H1 (cell line): ENCODE measurements at regions not wholly inside any gene's neighbourhood (a gene's known extent, or its start where the extent isn't known, plus 50 kb on each side); places are given as distances from the start of the nearest gene placed in this dataset.

Experiments
- CTCF ChIA-PET: fragments of 300-600 bp; sonication (Branson Sonifier 250); formaldehyde crosslinking; loops from one replicate; lab custom pipeline; 2021; ENCODE audit not compliant: partially characterized antibody; lab: Charles Lee
- POLR2A ChIA-PET: fragments of 300-600 bp; sonication (Branson Sonifier 250); formaldehyde crosslinking; loops from one replicate; lab custom pipeline; 2021; ENCODE audit warnings: inconsistent platforms; ENCODE audit not compliant: partially characterized antibody; lab: Charles Lee
- DNase-seq, 2 experiments: peaks; one replicate each; pipeline versions ENCODE4 v3.0.0 to v3.0.0-alpha.2; 2010 to 2022; ENCODE audit warnings: low spot score in 2 of 2, low read depth in 1 of 2, mixed read lengths in 1 of 2
- FAIRE-seq: peaks from 2 replicates; lab custom pipeline; 2011; peaks lifted over from hg19 to GRCh38; lab: Jason Lieb, UNC
- H2AFZ ChIP-seq: 2 replicates; pipeline ENCODE4 v1.8.1; 2012; ENCODE audit warnings: low read length, inconsistent platforms
- H2AK5ac ChIP-seq: 2 replicates; pipeline ENCODE4 v1.6.1; 2013; ENCODE audit warnings: low read depth, low read length
- H2BK120ac ChIP-seq: replicated peaks from 2 replicates; pipeline ENCODE3; 2013; ENCODE audit warnings: low read depth, low read length, inconsistent platforms
- H2BK12ac ChIP-seq: 2 replicates; pipeline ENCODE4 v1.6.1; 2013; ENCODE audit warnings: low read depth, low read length
- H2BK15ac ChIP-seq: 2 replicates; pipeline ENCODE4 v1.6.1; 2013; ENCODE audit warnings: low read length
- H2BK20ac ChIP-seq: 2 replicates; pipeline ENCODE4 v1.6.1; 2013; ENCODE audit warnings: low read length
- H2BK5ac ChIP-seq: 2 replicates; pipeline ENCODE4 v1.6.1; 2013; ENCODE audit warnings: low read depth, low read length
- H3K14ac ChIP-seq: 2 replicates; pipeline ENCODE4 v1.6.1; 2013; ENCODE audit warnings: inconsistent platforms; ENCODE audit not compliant: insufficient read length
- H3K18ac ChIP-seq: 2 replicates; pipeline ENCODE4 v1.6.1; 2013; ENCODE audit warnings: low read length; ENCODE audit errors: extremely low read depth
- H3K23ac ChIP-seq: 2 replicates; pipeline ENCODE4 v1.6.1; 2013; ENCODE audit warnings: inconsistent platforms; ENCODE audit not compliant: insufficient read length
- H3K23me2 ChIP-seq: 2 replicates; pipeline ENCODE4 v1.6.1; 2013; ENCODE audit warnings: low read depth, low read length
- H3K27ac ChIP-seq: 2 replicates; pipeline ENCODE4 v1.6.1; 2011; ENCODE audit warnings: low read depth, low read length, inconsistent platforms
- H3K27me3 ChIP-seq, 4 experiments: replicated peaks in 1 of 4; 1 replicate in 1 of 4; 2 replicates in 3 of 4; pipeline versions ENCODE4 v1.6.1 to v1.8.1; 2011 to 2013; ENCODE audit warnings: low read length in 3 of 4, mild to moderate bottlenecking in 3 of 4, inconsistent platforms in 2 of 4, mixed read lengths in 2 of 4, moderate library complexity in 1 of 4; ENCODE audit not compliant: control insufficient read depth in 3 of 4, insufficient read depth in 3 of 4; ENCODE audit errors: extremely low read depth in 1 of 4
- H3K36me3 ChIP-seq, 4 experiments: 2 replicates each; pipeline versions ENCODE4 v1.6.1 to v1.8.1; 2011 to 2013; ENCODE audit warnings: mild to moderate bottlenecking in 4 of 4, low read length in 3 of 4, moderate library complexity in 2 of 4, control low read depth in 1 of 4, inconsistent platforms in 1 of 4; ENCODE audit not compliant: insufficient read depth in 4 of 4, control insufficient read depth in 2 of 4
- H3K4ac ChIP-seq: replicated peaks from 2 replicates; pipeline ENCODE3; 2013; ENCODE audit warnings: low read length, low read depth, mixed read lengths, inconsistent platforms; ENCODE audit not compliant: insufficient read length
- H3K4me1 ChIP-seq, 4 experiments: replicated peaks in 1 of 4; 1 replicate in 1 of 4; 2 replicates in 3 of 4; pipeline versions ENCODE4 v1.6.1 to v1.8.1; 2011 to 2013; ENCODE audit warnings: low read length in 3 of 4, inconsistent platforms in 2 of 4, mixed read lengths in 1 of 4; ENCODE audit not compliant: insufficient read depth in 4 of 4, control insufficient read depth in 3 of 4
- H3K4me2 ChIP-seq, 2 experiments: 2 replicates each; pipeline versions ENCODE4 v1.6.1 to v1.8.1; 2011 to 2013; ENCODE audit warnings: low read depth in 2 of 2, low read length in 2 of 2, control low read depth in 1 of 2, inconsistent platforms in 1 of 2, mild to moderate bottlenecking in 1 of 2; ENCODE audit not compliant: insufficient read depth in 1 of 2
- H3K4me3 ChIP-seq, 4 experiments: fragments of 200-600, 300-600 bp in 1 of 4; sonication (generic), shearing (Covaris generic), sonication (Bioruptor Twin) in 1 of 4; 2 replicates each; pipeline versions ENCODE4 v1.5.1 to v1.8.1; 2011 to 2016; ENCODE audit warnings: low read length in 4 of 4, low read depth in 3 of 4, control low read depth in 2 of 4, inconsistent platforms in 2 of 4, mild to moderate bottlenecking in 2 of 4, mixed read lengths in 1 of 4, moderate library complexity in 1 of 4; ENCODE audit not compliant: insufficient read depth in 2 of 4; ENCODE audit errors: extremely low read depth in 1 of 4
- H3K56ac ChIP-seq: replicated peaks from 2 replicates; pipeline ENCODE3; 2013; ENCODE audit warnings: low read depth, mild to moderate bottlenecking, mixed read lengths, low read length, inconsistent platforms; ENCODE audit not compliant: insufficient read length
- H3K79me1 ChIP-seq: 2 replicates; pipeline ENCODE4 v1.6.1; 2013; ENCODE audit warnings: low read depth, low read length, control low read depth
- H3K79me2 ChIP-seq, 2 experiments: 2 replicates each; pipeline versions ENCODE4 v1.6.1 to v1.8.1; 2012 to 2013; ENCODE audit warnings: low read length in 2 of 2, mild to moderate bottlenecking in 2 of 2, inconsistent platforms in 1 of 2; ENCODE audit not compliant: insufficient read depth in 2 of 2, control insufficient read depth in 1 of 2
- H3K9ac ChIP-seq, 4 experiments: replicated peaks in 1 of 4; 1 replicate in 1 of 4; 2 replicates in 3 of 4; pipeline versions ENCODE4 v1.6.1 to v1.8.1; 2011 to 2013; ENCODE audit warnings: low read depth in 3 of 4, low read length in 3 of 4, control low read depth in 2 of 4, mild to moderate bottlenecking in 2 of 4, moderate library complexity in 2 of 4, inconsistent platforms in 1 of 4; ENCODE audit errors: extremely low read depth in 1 of 4
- H3K9me3 ChIP-seq, 2 experiments: 2 replicates each; pipeline versions ENCODE4 v1.6.1 to v1.8.1; 2012 to 2013; ENCODE audit warnings: mild to moderate bottlenecking in 2 of 2, moderate library complexity in 2 of 2, control low read depth in 1 of 2, inconsistent platforms in 1 of 2, low read depth in 1 of 2, low read length in 1 of 2, mixed read lengths in 1 of 2; ENCODE audit not compliant: insufficient read depth in 2 of 2
- H4K20me1 ChIP-seq, 2 experiments: replicated peaks in 1 of 2; 2 replicates each; pipeline versions ENCODE3 to v1.8.1; 2011 to 2013; ENCODE audit warnings: inconsistent platforms in 2 of 2, low read length in 2 of 2, mild to moderate bottlenecking in 1 of 2; ENCODE audit not compliant: insufficient read depth in 2 of 2, control insufficient read depth in 1 of 2
- H4K5ac ChIP-seq: 2 replicates; pipeline ENCODE4 v1.6.1; 2013; ENCODE audit warnings: low read length, low read depth, mixed read lengths, inconsistent platforms; ENCODE audit not compliant: insufficient read length
- H4K8ac ChIP-seq: 2 replicates; pipeline ENCODE4 v1.8.0; 2013; ENCODE audit warnings: mild to moderate bottlenecking, moderate library complexity, low read length, inconsistent platforms; ENCODE audit not compliant: insufficient read depth; ENCODE audit errors: extremely low read depth
- H4K91ac ChIP-seq: replicated peaks from 2 replicates; pipeline ENCODE3; 2013; ENCODE audit warnings: low read length, mixed read lengths, inconsistent platforms; ENCODE audit not compliant: insufficient read length
- ATF2 ChIP-seq: IDR thresholded peaks from 2 replicates; pipeline ENCODE4 v1.6.1; 2012; ENCODE audit warnings: low read length, inconsistent platforms
- BACH1 ChIP-seq: IDR thresholded peaks from 2 replicates; pipeline ENCODE4 v1.6.1; 2012; ENCODE audit warnings: low read length, improper control_type of control experiment
- BRCA1 ChIP-seq: IDR thresholded peaks from 2 replicates; pipeline ENCODE4 v1.6.1; 2012; ENCODE audit warnings: low read depth, low read length, improper control_type of control experiment
- E2F6 ChIP-seq: IDR thresholded peaks from 2 replicates; pipeline ENCODE4 v1.6.1; 2012; ENCODE audit warnings: inconsistent platforms
- KDM5A ChIP-seq: fragments of 200-600 bp; IDR thresholded peaks from 2 replicates; pipeline ENCODE4 v1.7.1; 2012; ENCODE audit warnings: mild to moderate bottlenecking, low read length, inconsistent platforms, mixed read lengths
- POLR2A ChIP-seq, 2 experiments: IDR thresholded peaks; 1 replicate in 1 of 2; 2 replicates in 1 of 2; pipeline ENCODE4 v1.6.1; 2011; ENCODE audit warnings: low read depth in 2 of 2, low read length in 2 of 2, mild to moderate bottlenecking in 2 of 2; ENCODE audit errors: control extremely low read depth in 1 of 2
- POU5F1 ChIP-seq: IDR thresholded peaks from 2 replicates; pipeline ENCODE4 v1.6.1; 2011; ENCODE audit warnings: low read depth, mild to moderate bottlenecking, low read length, moderate library complexity
- RFX5 ChIP-seq: IDR thresholded peaks from 2 replicates; pipeline ENCODE4 v1.6.1; 2011; ENCODE audit warnings: low read depth, low read length, improper control_type of control experiment, borderline replicate concordance
- SIRT6 ChIP-seq: IDR thresholded peaks from one replicate; pipeline ENCODE4 v1.7.1; 2012; ENCODE audit warnings: low read length, inconsistent platforms
- SP1 ChIP-seq: IDR thresholded peaks from 2 replicates; pipeline ENCODE4 v1.6.1; 2011; ENCODE audit warnings: low read depth, low read length
- SRF ChIP-seq: IDR thresholded peaks from 2 replicates; pipeline ENCODE4 v1.6.1; 2011; ENCODE audit warnings: mild to moderate bottlenecking, low read depth, low read length, moderate library complexity
- SUZ12 ChIP-seq: fragments of 200-600 bp; sonication (generic); IDR thresholded peaks from 2 replicates; pipeline ENCODE4 v1.6.1; 2012; ENCODE audit warnings: mild to moderate bottlenecking, inconsistent platforms, low read length, moderate library complexity, mixed read lengths
- WGBS, 2 experiments: shearing (Covaris generic) in 1 of 2; methylation state at CpG; one replicate each; pipeline versions ENCODE4 v1.1.6 to v1.1.7; 2013 to 2015; ENCODE audit warnings: low lambda C conversion rate in 2 of 2, mixed read lengths in 2 of 2, inconsistent platforms in 1 of 2, low coverage in 1 of 2, missing lambda C conversion rate in 1 of 2; ENCODE audit not compliant: insufficient replicate concordance in 2 of 2, insufficient coverage in 1 of 2, insufficient read length in 1 of 2; ENCODE audit errors: extremely low coverage in 1 of 2, missing lambda C conversion rate in 1 of 2; 5-methylcytosine and 5-hydroxymethylcytosine counted together

GRCh38 chr11:105344938-105345337, 205.4 kb upstream of the CARD18 start:
- CTCF ChIA-PET: no interaction called here
- Histone ChIP-seq H2BK12ac (no peak overlapping the region), H4K5ac (no peak overlapping the region), H3K56ac (no peak overlapping the region), H4K8ac (no peak overlapping the region), H3K9me3 (no peaks in the 10 kb centered on the region), H2AK5ac (no peak overlapping the region), H3K36me3 (no peaks in the 10 kb centered on the region), H2BK20ac (no peak overlapping the region), H3K27me3 (no peaks in the 10 kb centered on the region), H3K4me3 (no peak overlapping the region), H2BK15ac (no peak overlapping the region), H3K4me2 (no peak overlapping the region), H2BK5ac (no peak overlapping the region), H4K91ac (no peak overlapping the region), H3K4ac (no peak overlapping the region), H3K14ac (no peak overlapping the region), H3K4me1 (no peaks in the 10 kb centered on the region), H2BK120ac (no peak overlapping the region), H4K20me1 (no peaks in the 10 kb centered on the region), H3K18ac (no peak overlapping the region), H3K27ac (no peak overlapping the region), H3K79me2 (no peaks in the 10 kb centered on the region), H2AFZ (no peak overlapping the region), H3K23ac (no peak overlapping the region), H3K79me1 (no peaks in the 10 kb centered on the region), H3K23me2 (no peaks in the 10 kb centered on the region; the same call in 1 of the 2 replicates), H3K9ac (no peak overlapping the region)
- 100% methylated on average over 1 of the region's 1 CpG; no CpG with 5 or more reads in 1 of the 2 experiments for WGBS, 2 experiments
- TF ChIP-seq KDM5A (no peak), RFX5 (no peak), BRCA1 (no peak), SRF (no peak), POLR2A (IDR thresholded peaks at IDR 0.05; ENCODE audit: control extremely low read depth in 1 of 2, low read depth in 2 of 2, low read length in 2 of 2) (no peak), BACH1 (no peak), SIRT6 (no peak), SP1 (no peak), E2F6 (no peak), ATF2 (no peak), POU5F1 (no peak), SUZ12 (no peak)
- FAIRE-seq (no peak), DNase-seq (no peak)
- POLR2A ChIA-PET: no interaction called here
